Dedifferentiated amniotic fluid mesenchymal stem cell (primary cell): ENCODE measurements at regions not wholly inside any gene's neighbourhood (a gene's known extent, or its start where the extent isn't known, plus 50 kb on each side); places are given as distances from the start of the nearest gene placed in this dataset.
"Not testable (repeated sequence)": the region's sequence is repeated elsewhere in the genome, so short reads cannot be mapped to it uniquely, and the experiment has no call there.

Experiments
- DNase-seq: peaks from one replicate; pipeline ENCODE4 v3.0.0-alpha.2; 2016; ENCODE audit errors: extremely low spot score

- no peak for DNase-seq
Observed at GRCh38 chr12:27863839-27864238, 83.8 kb upstream of the MANSC4 start.

GRCh38 chr12:27861428-27862167, 81.6 kb upstream of the MANSC4 start:
- DNase-seq, result no peak

- DNase-seq, result no peak
Observed at GRCh38 chr12:27859648-27860047, 79.6 kb upstream of the MANSC4 start.

- not testable (repeated sequence) for DNase-seq
Observed at GRCh38 chr12:27857006-27857405, 77.0 kb upstream of the MANSC4 start.

GRCh38 chr12:27852742-27853141, 72.7 kb upstream of the MANSC4 start:
- DNase-seq, result no peak
